HepG2 (cell line): ENCODE measurements at regions not wholly inside any gene's neighbourhood (a gene's known extent, or its start where the extent isn't known, plus 50 kb on each side); places are given as distances from the start of the nearest gene placed in this dataset.

Source experiments
- ATAC-seq: fragments of 200-7000 bp; cut with Tn5 transposase; 3 replicates; pipeline ENCODE4 v1.9.1; 2020; ENCODE audit warnings: mild to moderate bottlenecking, moderate library complexity
- BruUV-seq: library from RNA; stranded (reverse); fragments of 400-500 nt; replicated peaks from 2 replicates; lab custom pipeline; 2021; lab: Mats Ljungman, UMichigan
- CTCF ChIA-PET: fragments of 300-600 bp; formaldehyde crosslinking; extraction: SDS; loops from one replicate; lab custom pipeline; 2021; ENCODE audit warnings: low total read pairs, inconsistent platforms, low intra/inter-chr PET ratio; lab: Yijun Ruan, JAX
- POLR2A ChIA-PET: fragments of 350-600 bp; sonication (Branson Sonifier 250); formaldehyde crosslinking; loops from one replicate; lab custom pipeline; 2020; ENCODE audit warnings: antibody characterized with exemption, inconsistent platforms; lab: Yijun Ruan, JAX
- DNase-seq: peaks from one replicate; pipeline ENCODE4 v3.0.0-alpha.2; 2015; ENCODE audit warnings: low spot score
- FAIRE-seq: peaks from 3 replicates; lab custom pipeline; 2011; peaks lifted over from hg19 to GRCh38; lab: Jason Lieb, UNC
- H2AFZ ChIP-seq: one replicate; pipeline ENCODE4 v1.6.1; 2011; ENCODE audit warnings: low read length, inconsistent platforms
- H3K27ac ChIP-seq: fragments of 300-600 bp; 3 replicates; pipeline ENCODE4 v1.8.0; 2011; ENCODE audit warnings: mixed run types, mild to moderate bottlenecking, mixed read lengths, low read length, inconsistent platforms; ENCODE audit not compliant: insufficient read depth; ENCODE audit errors: extremely low read length
- H3K27me3 ChIP-seq, 2 experiments: fragments of 200-600 bp in 1 of 2; 2 replicates in 1 of 2; 3 replicates in 1 of 2; pipeline versions ENCODE4 v1.6.0 to v1.8.0; 2011; ENCODE audit warnings: low read length in 2 of 2, mild to moderate bottlenecking in 2 of 2, moderate library complexity in 2 of 2, inconsistent platforms in 1 of 2; ENCODE audit not compliant: insufficient read depth in 2 of 2, control insufficient read depth in 1 of 2
- H3K36me3 ChIP-seq, 2 experiments: fragments of 200-600 bp in 1 of 2; replicated peaks in 1 of 2; 2 replicates in 1 of 2; 3 replicates in 1 of 2; pipeline versions ENCODE4 v1.5.1 to v1.8.0; 2011; ENCODE audit warnings: low read length in 2 of 2, inconsistent platforms in 1 of 2; ENCODE audit not compliant: insufficient read depth in 2 of 2, control insufficient read depth in 1 of 2
- H3K4me1 ChIP-seq: 2 replicates; pipeline ENCODE4 v1.5.1; 2012; ENCODE audit warnings: low read length, inconsistent platforms; ENCODE audit not compliant: insufficient read depth
- H3K4me2 ChIP-seq: 2 replicates; pipeline ENCODE4 v1.6.0; 2011; ENCODE audit warnings: low read depth, low read length, inconsistent platforms
- H3K4me3 ChIP-seq, 3 experiments: fragments of 200-600 bp in 1 of 3; sonication (generic), shearing (Covaris generic) in 1 of 3; replicated peaks in 1 of 3; 2 replicates each; pipeline ENCODE4 v1.5.1; 2011 to 2016; ENCODE audit warnings: low read length in 3 of 3, inconsistent platforms in 2 of 3, low read depth in 2 of 3, mild to moderate bottlenecking in 2 of 3, control low read depth in 1 of 3, mixed read lengths in 1 of 3; ENCODE audit not compliant: insufficient read depth in 1 of 3
- H3K79me2 ChIP-seq: one replicate; pipeline ENCODE4 v1.6.1; 2011; ENCODE audit warnings: low read length, inconsistent platforms; ENCODE audit not compliant: insufficient read depth
- H3K9ac ChIP-seq: 2 replicates; pipeline ENCODE4 v1.6.0; 2011; ENCODE audit warnings: mild to moderate bottlenecking, low read depth, low read length, inconsistent platforms; ENCODE audit not compliant: insufficient read depth
- H3K9me3 ChIP-seq: 2 replicates; pipeline ENCODE4 v1.5.1; 2012; ENCODE audit warnings: mild to moderate bottlenecking, low read length
- H4K20me1 ChIP-seq: 2 replicates; pipeline ENCODE4 v1.6.0; 2011; ENCODE audit warnings: inconsistent platforms, mild to moderate bottlenecking, low read length, moderate library complexity; ENCODE audit not compliant: insufficient read depth
- AHDC1 ChIP-seq: sonication (generic); formaldehyde crosslinking; IDR thresholded peaks from 2 replicates; pipeline ENCODE4 v1.5.1; 2020; ENCODE audit warnings: mild to moderate bottlenecking, missing genetic modification reagents, borderline replicate concordance
- CEBPB ChIP-seq: IDR thresholded peaks from 2 replicates; pipeline ENCODE4 v1.6.1; 2011; ENCODE audit warnings: low read depth, low read length, improper control_type of control experiment, borderline replicate concordance
- CHD2 ChIP-seq: IDR thresholded peaks from 2 replicates; pipeline ENCODE4 v1.6.1; 2011; ENCODE audit warnings: low read depth, low read length, improper control_type of control experiment
- CTCF ChIP-seq: sonication (generic); formaldehyde crosslinking; IDR thresholded peaks from 2 replicates; pipeline ENCODE4 v1.5.0; 2020; ENCODE audit warnings: mild to moderate bottlenecking, missing genetic modification reagents, moderate library complexity
- GPN1 ChIP-seq: sonication (generic); formaldehyde crosslinking; IDR thresholded peaks from 2 replicates; pipeline ENCODE4 v1.5.1; 2020; ENCODE audit warnings: missing genetic modification reagents, borderline replicate concordance
- KLF13 ChIP-seq: sonication (generic); formaldehyde crosslinking; IDR thresholded peaks from 2 replicates; pipeline ENCODE4 v1.4.0; 2020; ENCODE audit warnings: mild to moderate bottlenecking, missing genetic modification reagents
- KLF15 ChIP-seq: sonication (generic); formaldehyde crosslinking; IDR thresholded peaks from 2 replicates; pipeline ENCODE4 v1.8.1; 2023; ENCODE audit warnings: borderline replicate concordance, mild to moderate bottlenecking, inconsistent platforms, missing genetic modification reagents, mixed read lengths
- ZBTB3 ChIP-seq: sonication (generic); formaldehyde crosslinking; IDR thresholded peaks from 2 replicates; pipeline ENCODE4 v1.4.0; 2020; ENCODE audit warnings: low read depth, mild to moderate bottlenecking, moderate library complexity, missing genetic modification reagents, borderline replicate concordance
- ZNF234 ChIP-seq: sonication (generic); formaldehyde crosslinking; conservative IDR thresholded peaks from 2 replicates; pipeline ENCODE4 v1.5.1; 2020; ENCODE audit warnings: mild to moderate bottlenecking, missing genetic modification reagents
- ZNF614 ChIP-seq: IDR thresholded peaks from 2 replicates; pipeline ENCODE4 v1.6.1; 2018; ENCODE audit warnings: missing biosample characterization, missing genetic modification reagents, inconsistent platforms, borderline replicate concordance
- ZNF639 ChIP-seq: conservative IDR thresholded peaks from 2 replicates; pipeline ENCODE4 v1.6.1; 2018; ENCODE audit warnings: missing genetic modification reagents
- WGBS: methylation state at CpG from one replicate; pipeline ENCODE4 v1.1.6; 2017; ENCODE audit warnings: low lambda C conversion rate; 5-methylcytosine and 5-hydroxymethylcytosine counted together
- in situ Hi-C: cut with HindIII; loops from 2 replicates; pipeline ENCODE4 v1.10.0; 2017; ENCODE audit warnings: low pct_unique_long_range_greater_than_20kb; ENCODE audit not compliant: extremely low pct_ligation_motif_present
- intact Hi-C: fragments of 100-400 bp; cut with micrococcal nuclease; formaldehyde crosslinking; loops from one replicate; pipeline ENCODE4 v1.10.0; 2022; ENCODE audit not compliant: unreplicated experiment

- ATAC-seq (no peak), FAIRE-seq (no peak), DNase-seq (no peak)
- Histone ChIP-seq H3K36me3 (no peaks in the 10 kb centered on the region), H3K9me3 (no peaks in the 10 kb centered on the region), H3K27me3 (no peaks in the 10 kb centered on the region; a peak in 1 of 5 replicates), H3K79me2 (no peaks in the 10 kb centered on the region), H3K9ac (no peak overlapping the region), H3K4me2 (no peak overlapping the region), H3K27ac (no peak overlapping the region), H3K4me1 (no peaks in the 10 kb centered on the region), H4K20me1 (no peaks in the 10 kb centered on the region), H2AFZ (no peak overlapping the region), H3K4me3 (no peak overlapping the region)
- intact Hi-C loops: no loop called here
- BruUV-seq: no TSS peak
- in situ Hi-C loops: no loop called here
- 11% methylated on average over 3 of the region's 3 CpGs for WGBS
- ChIA-PET POLR2A (no interaction called here), CTCF (no interaction called here)
- TF ChIP-seq GPN1 (CRISPR knock-in tag): no peak
- no peak for TF ChIP-seq CTCF (CRISPR knock-in tag)
- no peak for TF ChIP-seq AHDC1
- no peak for TF ChIP-seq ZNF234 (CRISPR knock-in tag)
- no peak for TF ChIP-seq CHD2
- no peak for TF ChIP-seq ZNF614 (CRISPR knock-in tag)
- no peak for TF ChIP-seq ZNF639 (CRISPR knock-in tag)
- no peak for TF ChIP-seq CEBPB
- TF ChIP-seq ZBTB3 (CRISPR knock-in tag): no peak
- TF ChIP-seq KLF15 (CRISPR knock-in tag): no peak
- TF ChIP-seq KLF13 (CRISPR knock-in tag): no peak
These were observed 79.0 kb upstream of the RAB27B start for GRCh38 chr18:54749291-54749690.
